Astrocyte (in vitro differentiated cells and primary cell): ENCODE measurements at regions not wholly inside any gene's neighbourhood (a gene's known extent, or its start where the extent isn't known, plus 50 kb on each side); places are given as distances from the start of the nearest gene placed in this dataset.

Experiments used
- EZH2 ChIP-seq: IDR thresholded peaks from 2 replicates; pipeline ENCODE4 v1.6.1; 2012; ENCODE audit warnings: mild to moderate bottlenecking, low read length, inconsistent platforms; ENCODE audit not compliant: insufficient read depth
- TF ChIP-seq, protein P1 (sequence below): IDR thresholded peaks from 2 replicates; pipeline ENCODE4 v1.5.1; 2011; ENCODE audit warnings: low read depth, mild to moderate bottlenecking, inconsistent platforms, low read length, moderate library complexity; ENCODE audit not compliant: insufficient read depth

DNA sequence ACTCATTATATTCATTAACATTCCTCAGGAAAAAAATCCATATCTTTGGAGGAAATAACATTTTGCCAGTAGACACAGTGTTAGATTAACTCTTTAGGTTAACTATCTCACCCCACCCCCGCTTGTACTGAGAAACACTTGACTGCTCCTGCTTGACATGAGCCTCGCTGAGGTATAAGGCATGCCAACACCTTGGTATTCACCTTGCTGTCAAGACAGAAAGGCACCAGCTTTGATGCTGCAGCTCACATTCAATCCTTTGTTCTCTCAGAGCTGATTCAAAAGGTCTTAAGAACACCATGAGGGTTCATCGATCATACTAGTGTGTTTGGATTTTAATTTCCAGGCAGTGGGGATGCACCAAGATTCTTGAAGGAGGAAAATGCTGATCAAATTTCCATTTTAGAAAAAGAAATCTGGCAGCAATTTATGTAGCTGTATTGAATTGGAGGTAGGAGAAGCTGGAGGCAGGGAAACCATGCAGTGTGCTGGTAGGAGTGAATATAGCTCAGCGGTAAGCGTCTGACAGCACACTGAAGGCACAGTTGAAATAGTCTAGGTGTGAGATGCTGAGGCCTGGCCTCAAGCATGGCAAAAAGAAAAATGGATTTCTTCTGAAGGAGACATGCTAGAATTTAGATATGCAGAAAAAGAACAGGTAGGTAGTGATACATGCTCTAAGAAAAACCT, 108.0 kb upstream of the ST6GALNAC5 start:
- TF ChIP-seq, protein P1, sequence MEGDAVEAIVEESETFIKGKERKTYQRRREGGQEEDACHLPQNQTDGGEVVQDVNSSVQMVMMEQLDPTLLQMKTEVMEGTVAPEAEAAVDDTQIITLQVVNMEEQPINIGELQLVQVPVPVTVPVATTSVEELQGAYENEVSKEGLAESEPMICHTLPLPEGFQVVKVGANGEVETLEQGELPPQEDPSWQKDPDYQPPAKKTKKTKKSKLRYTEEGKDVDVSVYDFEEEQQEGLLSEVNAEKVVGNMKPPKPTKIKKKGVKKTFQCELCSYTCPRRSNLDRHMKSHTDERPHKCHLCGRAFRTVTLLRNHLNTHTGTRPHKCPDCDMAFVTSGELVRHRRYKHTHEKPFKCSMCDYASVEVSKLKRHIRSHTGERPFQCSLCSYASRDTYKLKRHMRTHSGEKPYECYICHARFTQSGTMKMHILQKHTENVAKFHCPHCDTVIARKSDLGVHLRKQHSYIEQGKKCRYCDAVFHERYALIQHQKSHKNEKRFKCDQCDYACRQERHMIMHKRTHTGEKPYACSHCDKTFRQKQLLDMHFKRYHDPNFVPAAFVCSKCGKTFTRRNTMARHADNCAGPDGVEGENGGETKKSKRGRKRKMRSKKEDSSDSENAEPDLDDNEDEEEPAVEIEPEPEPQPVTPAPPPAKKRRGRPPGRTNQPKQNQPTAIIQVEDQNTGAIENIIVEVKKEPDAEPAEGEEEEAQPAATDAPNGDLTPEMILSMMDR: no peak
- TF ChIP-seq EZH2: no peak
